Mucosa of gallbladder (tissue), 1 donor: ENCODE measurements at regions not wholly inside any gene's neighbourhood (a gene's known extent, or its start where the extent isn't known, plus 50 kb on each side); places are given as distances from the start of the nearest gene placed in this dataset.
"Not testable (repeated sequence)": the region's sequence is repeated elsewhere in the genome, so short reads cannot be mapped to it uniquely, and the experiment has no call there.

ENCODE experiments used
- DNase-seq: peaks from one replicate; pipeline ENCODE4 v3.0.0-alpha.2; 2020; ENCODE audit warnings: low spot score
- donor health status: DM: no; HTN: no; CAD: no.

DNA sequence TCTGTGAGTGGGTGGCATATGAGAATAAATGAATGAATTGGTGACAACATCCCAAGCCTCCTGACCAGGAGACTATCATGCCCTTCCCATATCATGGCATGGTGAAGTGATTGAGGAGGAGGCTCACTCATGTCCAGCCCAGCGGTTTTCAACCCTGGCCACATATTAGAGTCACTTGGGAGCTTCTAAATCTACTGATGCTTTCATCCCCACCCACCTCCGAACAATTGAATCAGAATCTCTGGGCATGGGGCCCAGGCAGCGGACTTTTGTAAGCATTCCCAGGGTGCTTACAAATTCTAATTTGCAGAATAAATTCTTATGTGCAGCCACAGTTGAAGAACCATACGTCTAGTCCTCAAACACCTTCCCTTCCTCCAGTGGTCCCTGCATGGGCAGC lies 81.7 kb upstream of the SEC11C start:
- no peak for DNase-seq

GRCh38 chr18:59059140-59059539 lies 80.5 kb upstream of the SEC11C start:
- no peak for DNase-seq

DNA sequence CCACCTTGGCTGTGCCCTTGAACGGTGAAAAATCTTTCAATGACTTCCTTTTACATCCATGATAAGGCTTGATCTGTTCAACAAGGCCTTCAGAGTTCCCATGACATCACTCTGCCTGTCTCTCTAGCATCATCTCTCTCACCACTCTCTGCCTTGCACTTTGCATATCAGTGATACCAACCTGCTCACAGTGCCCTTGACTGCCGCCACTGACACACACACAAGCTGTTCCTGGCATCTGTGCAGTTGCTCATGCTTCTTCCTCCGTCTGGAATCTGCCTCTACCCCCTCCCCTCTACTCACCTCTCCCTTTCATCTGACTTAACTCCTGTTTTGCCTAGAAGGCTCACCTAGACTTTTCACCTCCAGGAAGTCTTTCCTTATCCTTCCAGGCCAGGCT lies 79.1 kb upstream of the SEC11C start:
- DNase-seq: peak; percentile 28

DNA sequence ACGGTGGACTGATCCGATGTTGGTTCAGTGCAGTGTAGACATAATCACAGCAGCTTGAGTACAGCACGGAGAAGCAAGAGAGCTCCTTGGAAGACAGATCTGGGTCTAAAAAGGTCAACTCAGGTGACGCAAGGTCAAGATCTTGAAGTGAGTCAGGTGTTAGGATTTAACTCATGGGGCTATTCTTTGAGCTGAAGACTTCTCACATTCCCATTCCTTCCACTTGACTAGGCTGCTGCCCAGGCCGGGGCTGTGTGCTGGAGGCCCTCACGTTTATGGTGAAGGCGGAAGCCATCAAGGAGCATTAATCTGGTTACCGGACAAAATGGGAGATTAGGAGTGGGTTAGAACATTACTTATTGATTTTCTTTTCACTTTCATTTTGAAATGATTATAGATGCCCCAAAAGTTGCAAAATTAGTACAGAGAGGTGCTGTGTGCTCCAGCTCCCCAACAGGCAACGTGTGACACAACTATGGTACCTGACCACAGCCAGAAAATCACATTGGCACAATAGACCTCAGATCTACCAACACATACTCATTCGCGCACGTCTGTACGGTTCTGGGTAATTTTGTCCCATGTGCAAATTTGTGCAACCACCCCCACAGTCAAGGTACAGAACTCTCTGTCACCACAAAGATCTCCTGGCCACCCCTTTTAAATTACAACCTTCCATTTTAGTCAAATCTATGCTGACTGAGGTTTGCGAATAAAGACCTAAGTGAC lies 77.6 kb upstream of the SEC11C start:
- no peak for DNase-seq

DNA sequence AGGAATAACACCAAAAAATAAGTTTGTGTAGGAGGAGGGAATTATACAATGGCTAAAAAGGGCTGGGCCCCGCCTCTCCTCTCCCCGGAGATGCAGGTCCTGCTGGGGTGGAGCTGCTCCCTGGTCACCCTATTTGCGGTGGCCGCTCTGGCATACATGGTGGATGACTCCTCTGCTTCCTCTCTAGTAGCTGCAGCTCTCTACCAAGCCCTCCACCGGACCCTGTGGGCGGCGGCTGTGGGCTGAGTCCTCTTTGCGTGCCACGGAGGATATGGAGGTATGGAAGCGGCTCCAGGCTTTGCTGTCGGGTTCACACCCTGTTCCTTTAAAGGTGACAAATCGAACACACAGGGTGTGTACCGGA lies 77.1 kb upstream of the SEC11C start:
- peak; percentile 61 for DNase-seq

GRCh38 chr18:59063300-59063906 lies 76.3 kb upstream of the SEC11C start:
- peak; percentile 24 for DNase-seq

DNA sequence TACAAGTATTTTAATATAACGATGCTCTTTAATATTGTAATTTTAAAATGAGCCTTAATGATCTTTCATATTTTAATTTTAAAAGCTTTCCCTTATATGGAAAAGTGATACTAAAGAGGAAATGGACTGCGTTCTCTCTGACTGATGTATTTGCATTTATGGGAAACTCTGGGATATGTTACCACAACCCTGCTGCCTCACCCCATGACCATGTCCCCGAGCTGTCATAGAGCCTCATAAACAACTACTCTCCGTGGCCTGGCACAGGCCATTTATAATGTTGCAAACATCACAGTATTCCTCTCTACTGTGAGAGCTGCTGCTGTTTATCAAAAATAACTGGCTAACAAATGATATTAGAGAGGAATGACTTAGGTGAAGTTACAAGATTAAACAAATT lies 75.8 kb upstream of the SEC11C start:
- no peak for DNase-seq

DNA sequence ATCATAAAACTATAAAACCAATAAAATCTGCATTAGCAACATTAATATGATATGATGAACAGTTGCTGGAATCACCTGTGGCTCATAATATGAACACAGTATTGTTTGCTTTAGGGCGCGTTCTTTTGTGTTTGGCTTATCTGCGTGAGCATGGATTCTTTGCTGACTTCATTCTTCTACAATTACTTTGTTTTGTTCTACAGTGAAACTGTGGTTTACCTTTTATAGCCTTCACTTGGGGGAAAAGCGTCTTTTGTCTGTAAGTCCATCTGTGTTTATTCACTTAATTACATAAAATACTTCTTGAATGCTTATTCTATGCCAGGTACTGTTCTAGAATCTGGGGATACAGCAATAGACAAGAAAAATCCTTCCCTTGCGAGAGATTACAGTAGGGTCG lies 74.0 kb upstream of the SEC11C start:
- no peak for DNase-seq

DNA sequence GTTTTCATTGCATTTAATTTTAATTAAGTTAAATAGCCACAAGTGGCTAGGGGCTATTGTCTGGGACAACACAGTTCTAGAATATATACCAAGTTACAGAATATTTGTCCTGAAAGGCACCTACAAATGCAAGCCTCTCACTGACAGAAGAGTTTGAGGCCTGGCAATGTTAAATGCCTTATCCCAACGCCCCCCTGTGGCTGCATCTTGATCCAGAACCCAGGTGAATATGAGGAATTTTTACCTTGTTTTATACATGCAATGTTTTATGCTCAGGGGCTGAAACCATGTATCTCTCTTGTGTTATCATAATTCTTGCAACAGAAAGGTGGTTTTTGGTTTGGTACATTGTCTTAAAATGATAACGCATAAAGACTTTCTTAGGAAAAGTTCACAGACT lies 71.8 kb upstream of the SEC11C start:
- DNase-seq: peak; percentile 37

DNA sequence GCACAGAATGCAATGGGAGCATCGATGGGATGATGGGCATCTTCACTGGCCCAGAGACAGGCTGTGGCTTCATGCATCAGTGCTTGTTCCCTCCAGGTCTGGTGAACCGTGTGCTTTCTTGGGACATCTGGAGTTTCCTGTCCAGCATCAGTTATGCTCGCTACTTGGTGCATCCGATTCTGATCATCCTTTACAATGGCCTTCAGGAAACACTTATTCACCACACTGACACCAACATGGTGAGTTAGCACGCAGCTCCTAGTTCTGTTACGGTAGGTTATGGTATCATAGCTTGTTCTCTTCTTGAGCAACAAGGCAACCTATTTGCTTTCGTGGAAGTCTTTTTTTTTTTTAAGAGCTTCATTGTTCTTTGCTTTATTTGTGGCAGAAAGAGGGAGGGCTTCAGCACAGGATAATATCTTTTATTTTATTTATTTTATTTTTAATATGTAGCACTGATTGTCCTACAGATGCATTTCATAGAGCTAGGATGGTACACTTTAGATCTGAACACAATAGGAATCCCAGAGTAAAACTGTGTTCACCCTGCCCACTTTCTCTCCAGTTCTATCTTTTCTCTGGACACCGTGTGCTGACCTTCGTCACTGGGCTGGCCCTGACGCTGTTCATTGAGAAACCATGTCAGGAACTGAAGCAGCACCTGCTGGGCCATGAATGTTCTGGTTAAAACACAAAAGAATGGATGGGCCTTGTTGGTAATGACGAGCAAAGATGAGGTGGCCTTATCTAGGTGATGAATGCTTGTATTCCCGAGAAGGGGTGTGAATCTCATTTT lies 71.2 kb upstream of the SEC11C start:
- no peak for DNase-seq

DNA sequence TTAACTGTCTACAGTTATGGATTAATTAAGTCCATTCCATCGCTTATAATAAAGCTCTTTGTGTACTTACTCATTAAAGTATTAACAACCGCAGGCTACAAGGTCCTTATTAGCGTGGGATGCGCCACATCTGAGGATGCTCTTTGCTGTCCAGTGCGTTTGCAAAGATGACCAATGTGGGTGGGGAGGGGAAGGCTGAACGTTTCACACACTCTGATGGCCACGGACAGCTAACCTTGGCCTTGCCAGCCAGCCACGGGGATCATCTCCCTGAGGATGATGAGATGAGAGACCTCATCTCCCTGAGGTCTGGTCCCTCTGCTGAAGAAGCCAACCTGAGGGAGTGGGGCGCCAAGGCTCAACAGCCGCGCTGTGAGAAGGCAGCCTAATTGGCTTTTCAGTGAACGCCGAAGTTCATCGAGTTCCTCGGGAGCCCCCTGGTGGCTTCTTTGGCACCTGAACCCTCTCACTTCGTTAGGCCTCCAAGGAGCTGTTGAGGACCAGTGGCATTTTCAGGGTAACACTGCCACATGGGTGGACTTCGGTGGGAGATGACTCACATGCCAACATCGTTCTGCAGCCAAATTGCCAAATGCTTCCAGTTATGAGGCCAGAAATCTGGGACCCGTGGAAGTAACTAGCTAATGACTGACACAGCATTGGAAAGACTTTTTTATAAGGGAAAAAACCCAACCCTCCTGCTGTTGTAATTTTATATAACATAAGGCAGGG lies 69.3 kb upstream of the SEC11C start:
- DNase-seq: peak; percentile 87

- no peak for DNase-seq
Measured at GRCh38 chr18:59072727-59073421, 66.8 kb upstream of the SEC11C start.

- peak; percentile 43 for DNase-seq
Measured at GRCh38 chr18:59075923-59076322, 63.8 kb upstream of the SEC11C start.

GRCh38 chr18:59079264-59079663 lies 60.4 kb upstream of the SEC11C start:
- peak; percentile 22 for DNase-seq

GRCh38 chr18:59079687-59080501 lies 59.8 kb upstream of the SEC11C start:
- not testable (repeated sequence) for DNase-seq

DNA sequence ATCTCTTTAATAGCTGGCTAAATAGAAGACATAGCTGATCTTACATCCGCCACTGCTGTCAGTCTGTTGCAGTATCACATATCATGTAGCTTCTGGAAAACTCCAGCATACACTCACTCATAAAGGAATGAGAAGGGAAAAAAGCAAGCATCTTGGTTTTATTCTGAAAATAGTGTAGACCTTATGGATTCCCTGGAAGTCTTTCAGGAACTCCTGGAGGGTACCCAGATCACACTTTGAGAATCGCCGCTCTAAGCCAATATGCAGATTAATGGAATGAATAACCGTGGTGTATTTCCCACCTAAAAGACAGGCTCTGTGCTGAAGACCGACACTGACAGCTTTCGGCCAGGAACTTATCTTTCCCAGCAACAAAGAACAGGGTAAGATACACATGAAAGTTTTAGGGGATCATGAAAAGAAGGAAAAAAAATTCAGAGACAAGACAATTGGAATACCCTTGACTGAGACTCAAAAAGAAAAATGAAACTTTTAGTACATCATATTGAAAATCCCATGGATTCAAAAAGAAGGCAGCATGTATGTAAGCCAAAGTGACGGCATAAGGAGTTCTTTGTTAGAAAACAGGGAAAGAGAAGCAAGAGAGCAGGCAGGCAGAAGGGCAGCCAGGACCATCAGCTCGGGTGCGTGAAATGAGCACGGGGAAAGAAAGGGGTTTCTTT lies 56.4 kb upstream of the SEC11C start:
- DNase-seq: no peak

- DNase-seq: no peak
Measured at GRCh38 chr18:59085126-59085794, 54.4 kb upstream of the SEC11C start.

GRCh38 chr18:59085797-59086196 lies 53.9 kb upstream of the SEC11C start:
- DNase-seq: no peak

DNA sequence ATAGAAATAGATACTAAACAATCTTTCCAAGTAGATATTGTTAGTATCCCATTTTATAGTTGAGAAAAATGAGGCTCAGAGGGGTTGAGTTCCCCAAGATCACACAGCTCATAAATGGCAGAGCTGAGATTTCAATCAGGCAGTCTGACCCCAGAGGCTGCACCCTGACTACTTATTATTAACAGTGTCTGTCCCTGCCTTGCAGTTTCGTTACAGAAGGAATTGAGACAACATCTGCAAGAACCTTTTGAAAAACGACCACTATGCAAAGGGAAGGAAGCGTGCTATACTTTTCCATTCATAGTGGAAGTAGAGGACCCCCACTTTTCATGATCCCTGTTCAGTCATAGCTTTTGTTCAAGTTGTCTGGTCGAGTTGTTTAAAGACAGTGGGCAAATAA lies 53.2 kb upstream of the SEC11C start:
- DNase-seq: no peak

- no peak for DNase-seq
Measured at GRCh38 chr18:59087391-59087790, 52.3 kb upstream of the SEC11C start.
